B cell (primary cell): ENCODE measurements at regions not wholly inside any gene's neighbourhood (a gene's known extent, or its start where the extent isn't known, plus 50 kb on each side); places are given as distances from the start of the nearest gene placed in this dataset.

Experiments
- CTCF ChIP-seq: fragments of 200-600 bp; IDR thresholded peaks from one replicate; pipeline ENCODE4 v1.8.0; 2022; ENCODE audit warnings: antibody characterized with exemption, mild to moderate bottlenecking
- EZH2 ChIP-seq: IDR thresholded peaks from 2 replicates; pipeline ENCODE4 v1.6.1; 2012; ENCODE audit warnings: borderline replicate concordance, low read depth, mild to moderate bottlenecking, moderate library complexity, low read length; ENCODE audit not compliant: insufficient read depth, poor library complexity, severe bottlenecking

DNA sequence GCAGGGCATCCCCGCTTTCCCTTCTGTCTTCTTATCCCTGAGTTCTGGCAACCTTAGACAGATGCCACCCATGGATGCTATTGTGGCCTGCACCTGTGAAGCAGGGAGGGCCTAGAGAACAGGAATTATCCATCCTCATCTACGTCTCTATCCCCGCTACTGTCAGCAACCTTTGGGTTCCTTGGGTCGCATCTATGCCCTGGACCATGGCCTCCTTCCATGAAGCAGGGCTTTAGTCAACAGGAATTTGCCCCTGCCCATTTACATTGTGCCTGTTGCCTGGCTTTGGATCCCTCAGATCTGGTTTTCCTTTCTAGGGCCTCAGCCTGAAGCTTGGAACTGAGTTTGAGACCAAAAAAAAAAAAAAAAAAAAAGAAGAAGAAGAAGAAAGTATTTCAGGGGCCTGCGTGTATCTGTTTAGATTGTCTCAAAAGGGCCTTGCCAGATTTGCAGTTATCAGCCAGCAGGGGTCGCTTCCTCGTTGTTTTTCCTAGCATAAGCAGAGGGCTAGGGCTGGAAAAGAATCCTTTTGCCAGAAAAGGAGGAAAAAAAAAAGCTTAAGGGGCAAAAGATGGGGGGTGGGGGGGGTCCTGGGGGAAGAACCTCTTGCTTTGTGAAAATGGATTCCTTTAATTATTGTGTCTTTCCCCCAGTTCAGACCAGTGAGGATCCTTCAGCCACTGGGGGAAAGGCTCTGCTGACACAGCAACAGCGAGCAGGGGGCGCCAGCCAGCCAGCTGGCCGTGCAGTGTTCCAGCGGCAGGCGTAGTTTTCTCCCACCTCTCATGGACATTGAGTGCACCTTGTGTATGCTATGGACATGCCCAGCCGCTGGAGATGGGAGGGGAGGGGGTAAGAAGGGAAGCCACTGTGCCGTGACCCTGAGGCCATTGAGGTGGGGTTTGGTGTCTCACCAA lies 65.7 kb upstream of the ALDH1L1 start:
- no peak for TF ChIP-seq CTCF
- no peak for TF ChIP-seq EZH2
